ENCODE measurements at regions not wholly inside any gene's neighbourhood (a gene's known extent, or its start where the extent isn't known, plus 50 kb on each side); places are given as distances from the start of the nearest gene placed in this dataset.

GRCh38 chr10:108757946-108758345 is 1165.4 kb downstream of the XPNPEP1 start (continued):
- TF ChIP-seq CHD7 (IDR thresholded peaks at IDR 0.05; ENCODE audit: insufficient replicate concordance, low read length) (no peak), GTF2F1 (IDR thresholded peaks at IDR 0.05; ENCODE audit: borderline replicate concordance, low read depth, low read length) (no peak), TAF7 (optimal IDR thresholded peaks at IDR 0.05; ENCODE audit: borderline replicate concordance, low read depth, low read length) (no peak), SIN3A (conservative IDR thresholded peaks at IDR 0.05 in 1 of 2, IDR thresholded peaks at IDR 0.05 in 1 of 2; ENCODE audit: low read depth in 1 of 2, low read length in 2 of 2) (no peak), POU5F1 (IDR thresholded peaks at IDR 0.05; ENCODE audit: low read depth, low read length) (no peak)
